IMR-90 (cell line): ENCODE measurements at regions not wholly inside any gene's neighbourhood (a gene's known extent, or its start where the extent isn't known, plus 50 kb on each side); places are given as distances from the start of the nearest gene placed in this dataset.

ENCODE experiments used
- ATAC-seq: fragments of 200-7000 bp; cut with Tn5 transposase; 2 replicates; pipeline ENCODE4 v1.9.1; 2020; ENCODE audit warnings: low read depth, mild to moderate bottlenecking, moderate library complexity
- BruUV-seq: library from RNA; stranded (reverse); fragments of 400-500 nt; replicated peaks from 2 replicates; lab custom pipeline; 2021; lab: Mats Ljungman, UMichigan
- CTCF ChIA-PET: fragments of 300-600 bp; formaldehyde crosslinking; extraction: SDS; loops from one replicate; lab custom pipeline; 2021; ENCODE audit warnings: antibody characterized with exemption; lab: Yijun Ruan, JAX
- POLR2A ChIA-PET: fragments of 300-600 bp; sonication (Branson Sonifier 250); formaldehyde crosslinking; loops from one replicate; lab custom pipeline; 2022; ENCODE audit warnings: antibody characterized with exemption; ENCODE audit not compliant: unreplicated experiment; lab: Charles Lee
- DNase-seq: peaks from one replicate; pipeline ENCODE4 v3.0.0; 2013
- H2AFZ ChIP-seq: replicated peaks from 2 replicates; pipeline ENCODE3; 2013; ENCODE audit warnings: low read length, mild to moderate bottlenecking; ENCODE audit not compliant: poor library complexity
- H2AK5ac ChIP-seq: 2 replicates; pipeline ENCODE4 v1.6.1; 2013; ENCODE audit warnings: low read depth, low read length, inconsistent platforms
- H2AK9ac ChIP-seq: replicated peaks from 2 replicates; pipeline ENCODE3; 2013; ENCODE audit warnings: mild to moderate bottlenecking, low read depth, low read length, moderate library complexity; ENCODE audit not compliant: poor library complexity
- H2BK120ac ChIP-seq: 2 replicates; pipeline ENCODE4 v1.6.1; 2013; ENCODE audit warnings: low read depth, low read length, inconsistent platforms
- H2BK15ac ChIP-seq: 3 replicates; pipeline ENCODE4 v1.6.1; 2013; ENCODE audit warnings: low read depth, low read length, inconsistent platforms
- H2BK20ac ChIP-seq: 2 replicates; pipeline ENCODE4 v1.6.1; 2013; ENCODE audit warnings: low read depth, mild to moderate bottlenecking, inconsistent platforms, low read length, moderate library complexity
- H2BK5ac ChIP-seq: 2 replicates; pipeline ENCODE4 v1.6.1; 2013; ENCODE audit warnings: mild to moderate bottlenecking, low read depth, low read length, inconsistent platforms; ENCODE audit not compliant: poor library complexity, severe bottlenecking
- H3K14ac ChIP-seq: replicated peaks from 2 replicates; pipeline ENCODE4 v1.6.1; 2013; ENCODE audit warnings: low read depth, low read length, inconsistent platforms
- H3K18ac ChIP-seq: 2 replicates; pipeline ENCODE4 v1.6.1; 2013; ENCODE audit warnings: low read depth, low read length, control low read depth
- H3K23ac ChIP-seq: 2 replicates; pipeline ENCODE4 v1.6.1; 2013; ENCODE audit warnings: low read depth, low read length, inconsistent platforms
- H3K27ac ChIP-seq: 2 replicates; pipeline ENCODE4 v1.5.1; 2013; ENCODE audit warnings: mild to moderate bottlenecking, control low read depth, low read length; ENCODE audit not compliant: insufficient read depth
- H3K27me3 ChIP-seq: 2 replicates; pipeline ENCODE4 v1.6.1; 2013; ENCODE audit warnings: low read length; ENCODE audit not compliant: control insufficient read depth, insufficient read depth
- H3K36me3 ChIP-seq: 2 replicates; pipeline ENCODE4 v1.6.1; 2013; ENCODE audit warnings: low read length, mixed read lengths; ENCODE audit not compliant: control insufficient read depth, insufficient read depth
- H3K4ac ChIP-seq: 2 replicates; pipeline ENCODE4 v1.6.1; 2013; ENCODE audit warnings: low read depth, low read length, inconsistent platforms
- H3K4me1 ChIP-seq: 2 replicates; pipeline ENCODE4 v1.6.1; 2013; ENCODE audit warnings: low read length, mixed read lengths; ENCODE audit not compliant: control insufficient read depth, insufficient read depth
- H3K4me2 ChIP-seq: 2 replicates; pipeline ENCODE4 v1.6.1; 2013; ENCODE audit warnings: low read depth, mild to moderate bottlenecking, control low read depth, low read length, moderate library complexity
- H3K4me3 ChIP-seq: 2 replicates; pipeline ENCODE4 v1.5.1; 2013; ENCODE audit warnings: low read depth, mild to moderate bottlenecking, control low read depth, low read length, moderate library complexity; ENCODE audit not compliant: insufficient read depth
- H3K56ac ChIP-seq: 2 replicates; pipeline ENCODE4 v1.6.1; 2013; ENCODE audit warnings: low read length, inconsistent platforms; ENCODE audit not compliant: insufficient read depth; ENCODE audit errors: extremely low read depth
- H3K79me1 ChIP-seq, 2 experiments: 2 replicates each; pipeline ENCODE4 v1.6.1; 2013; ENCODE audit warnings: low read length in 2 of 2, inconsistent platforms in 1 of 2, low read depth in 1 of 2
- H3K9ac ChIP-seq: 2 replicates; pipeline ENCODE4 v1.6.1; 2013; ENCODE audit warnings: low read depth, low read length, control low read depth
- H3K9me1 ChIP-seq: 2 replicates; pipeline ENCODE4 v1.6.1; 2013; ENCODE audit warnings: low read length, inconsistent platforms; ENCODE audit not compliant: insufficient read depth
- H3K9me3 ChIP-seq: 2 replicates; pipeline ENCODE4 v1.6.1; 2013; ENCODE audit warnings: low read length; ENCODE audit not compliant: control insufficient read depth, insufficient read depth
- H4K20me1 ChIP-seq: 2 replicates; pipeline ENCODE4 v1.6.1; 2013; ENCODE audit warnings: low read length, inconsistent platforms; ENCODE audit not compliant: insufficient read depth
- H4K5ac ChIP-seq: 2 replicates; pipeline ENCODE4 v1.6.1; 2013; ENCODE audit warnings: mild to moderate bottlenecking, low read depth, low read length, control low read depth
- H4K8ac ChIP-seq, 2 experiments: 2 replicates each; pipeline ENCODE4 v1.6.1; 2013; ENCODE audit warnings: low read depth in 2 of 2, low read length in 2 of 2, control low read depth in 1 of 2, inconsistent platforms in 1 of 2
- H4K91ac ChIP-seq: 2 replicates; pipeline ENCODE4 v1.6.1; 2013; ENCODE audit warnings: low read depth, low read length, inconsistent platforms; ENCODE audit not compliant: insufficient read depth
- BHLHE40 ChIP-seq: fragments of 150-350 bp; IDR thresholded peaks from 2 replicates; pipeline ENCODE4 v1.6.1; 2016; ENCODE audit warnings: mild to moderate bottlenecking, low read depth, low read length
- CEBPB ChIP-seq: IDR thresholded peaks from 2 replicates; pipeline ENCODE4 v1.6.1; 2012; ENCODE audit warnings: low read depth, low read length, improper control_type of control experiment
- CHD1 ChIP-seq: IDR thresholded peaks from 2 replicates; pipeline ENCODE4 v1.6.1; 2012; ENCODE audit warnings: low read depth, low read length, improper control_type of control experiment
- FOS ChIP-seq: fragments of 150-350 bp; IDR thresholded peaks from 2 replicates; pipeline ENCODE4 v1.6.1; 2016; ENCODE audit warnings: low read depth, low read length
- MAFK ChIP-seq: IDR thresholded peaks from 2 replicates; pipeline ENCODE4 v1.6.1; 2012; ENCODE audit warnings: low read depth, low read length, improper control_type of control experiment
- MAZ ChIP-seq: IDR thresholded peaks from 2 replicates; pipeline ENCODE4 v1.6.1; 2012; ENCODE audit warnings: low read depth, mild to moderate bottlenecking, low read length, improper control_type of control experiment, moderate library complexity, borderline replicate concordance
- MXI1 ChIP-seq: IDR thresholded peaks from 2 replicates; pipeline ENCODE4 v1.6.1; 2012; ENCODE audit warnings: low read depth, mild to moderate bottlenecking, low read length, moderate library complexity, borderline replicate concordance
- NFE2L2 ChIP-seq: fragments of 150-350 bp; IDR thresholded peaks from 2 replicates; pipeline ENCODE4 v1.6.1; 2016; ENCODE audit warnings: low read depth, mild to moderate bottlenecking, low read length
- POLR2A ChIP-seq: IDR thresholded peaks from 2 replicates; pipeline ENCODE4 v1.6.1; 2012; ENCODE audit warnings: mild to moderate bottlenecking, low read depth, low read length
- RAD21 ChIP-seq: IDR thresholded peaks from 2 replicates; pipeline ENCODE4 v1.6.1; 2012; ENCODE audit warnings: low read length, improper control_type of control experiment
- RCOR1 ChIP-seq: IDR thresholded peaks from 2 replicates; pipeline ENCODE4 v1.6.1; 2012; ENCODE audit warnings: mild to moderate bottlenecking, low read length, improper control_type of control experiment; ENCODE audit not compliant: insufficient replicate concordance
- RFX5 ChIP-seq: IDR thresholded peaks from 2 replicates; pipeline ENCODE4 v1.8.0; 2012; ENCODE audit warnings: low read depth, mild to moderate bottlenecking, low read length, moderate library complexity
- SMC3 ChIP-seq: fragments of 150-350 bp; IDR thresholded peaks from 2 replicates; pipeline ENCODE4 v1.6.1; 2016; ENCODE audit warnings: low read depth, mild to moderate bottlenecking, antibody characterized with exemption, low read length, moderate library complexity
- WGBS, 2 experiments: methylation state at CpG; one replicate each; pipeline versions ENCODE4 v1.1.5 to v1.1.7; 2013; ENCODE audit warnings: missing lambda C conversion rate in 2 of 2; ENCODE audit not compliant: insufficient read length in 1 of 2; ENCODE audit errors: extremely low coverage in 2 of 2; 5-methylcytosine and 5-hydroxymethylcytosine counted together
- dilution Hi-C: fragments of 300-500 bp; cut with HindIII; formaldehyde crosslinking; loops from one replicate; pipeline ENCODE4 v1.14.3; 2018; ENCODE audit warnings: low sequenced_read_pairs; ENCODE audit not compliant: unreplicated experiment
- in situ Hi-C: fragments of 300-500 bp; cut with MboI; formaldehyde crosslinking; loops from 3 replicates; pipeline ENCODE4 v1.14.3; 2019; ENCODE audit warnings: low sequenced_read_pairs, inconsistent platforms, mixed read lengths
- intact Hi-C: fragments of 100-400 bp; cut with micrococcal nuclease; formaldehyde crosslinking; loops from 2 replicates; pipeline ENCODE4 v1.10.0; 2022
- TF ChIP-seq, protein P1 (sequence below): fragments of 150-350 bp; IDR thresholded peaks from 2 replicates; pipeline ENCODE4 v1.6.1; 2017; ENCODE audit warnings: mild to moderate bottlenecking, antibody characterized with exemption, low read length, low read depth
- TF ChIP-seq, protein P2 (sequence below): conservative IDR thresholded peaks from 2 replicates; pipeline ENCODE4 v1.5.1; 2012; ENCODE audit warnings: mild to moderate bottlenecking, low read depth, low read length, improper control_type of control experiment
- TF ChIP-seq, protein P3 (sequence below): fragments of 150-350 bp; IDR thresholded peaks from 2 replicates; pipeline ENCODE4 v1.6.1; 2016; ENCODE audit warnings: low read depth, mild to moderate bottlenecking, low read length, moderate library complexity, borderline replicate concordance

DNA sequence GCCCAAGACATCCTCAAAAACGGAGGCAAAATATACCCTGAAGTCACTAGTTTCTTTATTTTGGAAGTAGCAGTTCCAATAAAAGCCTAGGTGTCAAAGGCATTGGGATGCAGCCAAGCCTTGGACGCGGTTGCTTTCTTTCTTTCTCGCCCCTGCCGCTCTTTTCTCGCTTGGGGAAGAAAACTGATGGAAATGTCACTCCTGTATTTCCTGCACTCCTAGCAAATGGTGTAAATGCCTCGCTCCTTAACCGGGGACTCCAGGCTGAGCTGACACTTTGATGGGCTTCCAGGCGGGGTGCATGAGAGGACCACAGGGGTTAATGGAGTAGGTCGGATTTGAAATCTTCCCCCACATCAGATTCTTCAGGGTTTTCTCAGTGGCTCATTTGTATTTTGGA, 114.1 kb downstream of the FOXL1 start:
- DNase-seq (no peak), ATAC-seq (no peak)
- Histone ChIP-seq H3K4me2 (no peak overlapping the region), H4K91ac (no peak overlapping the region), H3K4ac (no peak overlapping the region), H3K18ac (no peak overlapping the region), H2BK20ac (no peak overlapping the region), H2BK5ac (no peak overlapping the region), H2AK5ac (no peak overlapping the region), H3K9me1 (no peaks in the 10 kb centered on the region), H3K56ac (no peak overlapping the region), H2BK120ac (no peak overlapping the region), H4K5ac (no peak overlapping the region), H4K8ac (no peak overlapping the region), H2AK9ac (no peak overlapping the region), H2AFZ (no peak overlapping the region), H3K4me3 (no peak overlapping the region), H3K9me3 (no peaks in the 10 kb centered on the region), H3K14ac (no peak overlapping the region), H3K79me1 (no peaks in the 10 kb centered on the region), H4K20me1 (no peaks in the 10 kb centered on the region), H3K23ac (no peak overlapping the region), H3K27me3 (peaks cover 17% of the 10 kb centered on the region), H2BK15ac (no peak overlapping the region), H3K9ac (no peak overlapping the region), H3K27ac (no peak overlapping the region), H3K36me3 (no peaks in the 10 kb centered on the region), H3K4me1 (no peaks in the 10 kb centered on the region)
- CTCF ChIA-PET = interaction anchor here (0.5 kb wide), 1 partner anchor 12 kb away, joined by 6 read pairs; no protein-coding TSS in a partner anchor
- in situ Hi-C loops (no loop called here), dilution Hi-C loops (no loop called here), intact Hi-C loops (no loop called here)
- WGBS, 2 experiments = no CpG with 5 or more reads among the region's 10 CpGs
- POLR2A ChIA-PET = no interaction called here
- TF ChIP-seq MXI1 = no peak
- no peak for TF ChIP-seq MAZ
- no peak for TF ChIP-seq CHD1
- no peak for TF ChIP-seq RCOR1
- TF ChIP-seq RAD21 = no peak
- TF ChIP-seq RFX5 = no peak
- no peak for TF ChIP-seq MAFK
- TF ChIP-seq, protein P1, sequence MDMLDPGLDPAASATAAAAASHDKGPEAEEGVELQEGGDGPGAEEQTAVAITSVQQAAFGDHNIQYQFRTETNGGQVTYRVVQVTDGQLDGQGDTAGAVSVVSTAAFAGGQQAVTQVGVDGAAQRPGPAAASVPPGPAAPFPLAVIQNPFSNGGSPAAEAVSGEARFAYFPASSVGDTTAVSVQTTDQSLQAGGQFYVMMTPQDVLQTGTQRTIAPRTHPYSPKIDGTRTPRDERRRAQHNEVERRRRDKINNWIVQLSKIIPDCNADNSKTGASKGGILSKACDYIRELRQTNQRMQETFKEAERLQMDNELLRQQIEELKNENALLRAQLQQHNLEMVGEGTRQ = no peak
- TF ChIP-seq NFE2L2 = no peak
- TF ChIP-seq BHLHE40 = no peak
- TF ChIP-seq, protein P2, sequence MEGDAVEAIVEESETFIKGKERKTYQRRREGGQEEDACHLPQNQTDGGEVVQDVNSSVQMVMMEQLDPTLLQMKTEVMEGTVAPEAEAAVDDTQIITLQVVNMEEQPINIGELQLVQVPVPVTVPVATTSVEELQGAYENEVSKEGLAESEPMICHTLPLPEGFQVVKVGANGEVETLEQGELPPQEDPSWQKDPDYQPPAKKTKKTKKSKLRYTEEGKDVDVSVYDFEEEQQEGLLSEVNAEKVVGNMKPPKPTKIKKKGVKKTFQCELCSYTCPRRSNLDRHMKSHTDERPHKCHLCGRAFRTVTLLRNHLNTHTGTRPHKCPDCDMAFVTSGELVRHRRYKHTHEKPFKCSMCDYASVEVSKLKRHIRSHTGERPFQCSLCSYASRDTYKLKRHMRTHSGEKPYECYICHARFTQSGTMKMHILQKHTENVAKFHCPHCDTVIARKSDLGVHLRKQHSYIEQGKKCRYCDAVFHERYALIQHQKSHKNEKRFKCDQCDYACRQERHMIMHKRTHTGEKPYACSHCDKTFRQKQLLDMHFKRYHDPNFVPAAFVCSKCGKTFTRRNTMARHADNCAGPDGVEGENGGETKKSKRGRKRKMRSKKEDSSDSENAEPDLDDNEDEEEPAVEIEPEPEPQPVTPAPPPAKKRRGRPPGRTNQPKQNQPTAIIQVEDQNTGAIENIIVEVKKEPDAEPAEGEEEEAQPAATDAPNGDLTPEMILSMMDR = no peak
- TF ChIP-seq SMC3 = no peak
- TF ChIP-seq POLR2A = no peak
- TF ChIP-seq, protein P3, sequence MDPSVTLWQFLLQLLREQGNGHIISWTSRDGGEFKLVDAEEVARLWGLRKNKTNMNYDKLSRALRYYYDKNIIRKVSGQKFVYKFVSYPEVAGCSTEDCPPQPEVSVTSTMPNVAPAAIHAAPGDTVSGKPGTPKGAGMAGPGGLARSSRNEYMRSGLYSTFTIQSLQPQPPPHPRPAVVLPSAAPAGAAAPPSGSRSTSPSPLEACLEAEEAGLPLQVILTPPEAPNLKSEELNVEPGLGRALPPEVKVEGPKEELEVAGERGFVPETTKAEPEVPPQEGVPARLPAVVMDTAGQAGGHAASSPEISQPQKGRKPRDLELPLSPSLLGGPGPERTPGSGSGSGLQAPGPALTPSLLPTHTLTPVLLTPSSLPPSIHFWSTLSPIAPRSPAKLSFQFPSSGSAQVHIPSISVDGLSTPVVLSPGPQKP = no peak
- no peak for TF ChIP-seq CEBPB
- TF ChIP-seq FOS = no peak
- BruUV-seq = no TSS peak
